GM18520 (cell line): ENCODE measurements at regions not wholly inside any gene's neighbourhood (a gene's known extent, or its start where the extent isn't known, plus 50 kb on each side); places are given as distances from the start of the nearest gene placed in this dataset.
"Not testable (repeated sequence)": the region's sequence is repeated elsewhere in the genome, so short reads cannot be mapped to it uniquely, and the experiment has no call there.

ENCODE experiments used
- ATAC-seq: cut with Tn5 transposase; IDR thresholded peaks from one replicate; pipeline ENCODE4 v1.9.1; 2021; ENCODE audit not compliant: unreplicated experiment

- no peak for ATAC-seq
These were observed 214.5 kb upstream of the PLD5 start for GRCh38 chr1:242738702-242739645.

GRCh38 chr1:242736611-242737010, 212.1 kb upstream of the PLD5 start:
- no peak for ATAC-seq

GRCh38 chr1:242735323-242735722, 210.8 kb upstream of the PLD5 start:
- ATAC-seq, result no peak

GRCh38 chr1:242731446-242731845, 206.9 kb upstream of the PLD5 start:
- ATAC-seq, result no peak

- ATAC-seq, result no peak
These were observed 204.2 kb upstream of the PLD5 start for GRCh38 chr1:242728696-242729095.

- no peak for ATAC-seq
These were observed 198.7 kb upstream of the PLD5 start for GRCh38 chr1:242723044-242723716.

GRCh38 chr1:242718967-242719366, 194.5 kb upstream of the PLD5 start:
- ATAC-seq, result no peak

- no peak for ATAC-seq
These were observed 187.8 kb upstream of the PLD5 start for GRCh38 chr1:242712248-242712647.

- no peak for ATAC-seq
These were observed 186.3 kb upstream of the PLD5 start for GRCh38 chr1:242710847-242711246.

GRCh38 chr1:242710286-242710685, 185.8 kb upstream of the PLD5 start:
- no peak for ATAC-seq

- ATAC-seq, result no peak
These were observed 179.0 kb upstream of the PLD5 start for GRCh38 chr1:242703467-242703866.

GRCh38 chr1:242692988-242693387, 168.5 kb upstream of the PLD5 start:
- ATAC-seq, result no peak

GRCh38 chr1:242691610-242691945, 167.1 kb upstream of the PLD5 start:
- ATAC-seq, result no peak

- no peak for ATAC-seq
These were observed 166.5 kb upstream of the PLD5 start for GRCh38 chr1:242690849-242691609.

- ATAC-seq, result no peak
These were observed 164.9 kb upstream of the PLD5 start for GRCh38 chr1:242689378-242689777.

- ATAC-seq, result no peak
These were observed 150.6 kb upstream of the PLD5 start for GRCh38 chr1:242674951-242675645.

- no peak for ATAC-seq
These were observed 149.2 kb upstream of the PLD5 start for GRCh38 chr1:242673652-242674051.

GRCh38 chr1:242673165-242673564, 148.7 kb upstream of the PLD5 start:
- not testable (repeated sequence) for ATAC-seq

GRCh38 chr1:242670019-242670418, 145.5 kb upstream of the PLD5 start:
- no peak for ATAC-seq

- ATAC-seq, result no peak
These were observed 138.4 kb upstream of the PLD5 start for GRCh38 chr1:242662886-242663285.

- not testable (repeated sequence) for ATAC-seq
These were observed 129.3 kb upstream of the PLD5 start for GRCh38 chr1:242653772-242654171.
